H9 (cell line): ENCODE measurements at regions not wholly inside any gene's neighbourhood (a gene's known extent, or its start where the extent isn't known, plus 50 kb on each side); places are given as distances from the start of the nearest gene placed in this dataset.

ENCODE experiments used
- DNase-seq: peaks from one replicate; pipeline ENCODE4 v3.0.0-alpha.2; 2017
- H2AFZ ChIP-seq: one replicate; pipeline ENCODE4 v1.6.1; 2013; ENCODE audit warnings: mild to moderate bottlenecking, low read length, control low read depth, moderate library complexity
- H2AK5ac ChIP-seq: 2 replicates; pipeline ENCODE4 v1.6.1; 2013; ENCODE audit warnings: low read length, control low read depth, mixed read lengths; ENCODE audit not compliant: insufficient read length
- H2BK120ac ChIP-seq: one replicate; pipeline ENCODE4 v1.6.1; 2013; ENCODE audit warnings: low read depth, mild to moderate bottlenecking, low read length, control low read depth, inconsistent platforms; ENCODE audit not compliant: poor library complexity, severe bottlenecking
- H2BK12ac ChIP-seq: 2 replicates; pipeline ENCODE4 v1.6.1; 2013; ENCODE audit warnings: low read length, control low read depth, mixed read lengths, low read depth; ENCODE audit not compliant: insufficient read length
- H2BK15ac ChIP-seq: 2 replicates; pipeline ENCODE4 v1.6.1; 2013; ENCODE audit warnings: low read depth, low read length, control low read depth
- H2BK20ac ChIP-seq: one replicate; pipeline ENCODE4 v1.6.1; 2013; ENCODE audit warnings: low read depth, mild to moderate bottlenecking, low read length, control low read depth, inconsistent platforms; ENCODE audit not compliant: poor library complexity, severe bottlenecking
- H2BK5ac ChIP-seq: 2 replicates; pipeline ENCODE4 v1.6.1; 2013; ENCODE audit warnings: low read length, control low read depth, mixed read lengths; ENCODE audit not compliant: insufficient read length
- H3K14ac ChIP-seq: 2 replicates; pipeline ENCODE4 v1.6.1; 2013; ENCODE audit warnings: low read length, control low read depth; ENCODE audit not compliant: insufficient read depth
- H3K18ac ChIP-seq: 2 replicates; pipeline ENCODE4 v1.6.1; 2013; ENCODE audit warnings: low read depth, mild to moderate bottlenecking, mixed read lengths, low read length, control low read depth; ENCODE audit not compliant: insufficient read length
- H3K23ac ChIP-seq: 2 replicates; pipeline ENCODE4 v1.6.1; 2013; ENCODE audit warnings: low read length, control low read depth, mixed read lengths, low read depth; ENCODE audit not compliant: insufficient read length
- H3K23me2 ChIP-seq: 2 replicates; pipeline ENCODE4 v1.6.1; 2013; ENCODE audit warnings: low read depth, mild to moderate bottlenecking, mixed read lengths, low read length, control low read depth; ENCODE audit not compliant: insufficient read length, poor library complexity, severe bottlenecking
- H3K27ac ChIP-seq: 2 replicates; pipeline ENCODE4 v1.5.1; 2013; ENCODE audit warnings: low read length, control low read depth, mixed read lengths, low read depth; ENCODE audit not compliant: insufficient read length
- H3K27me3 ChIP-seq: 2 replicates; pipeline ENCODE4 v1.6.1; 2013; ENCODE audit warnings: low read length, control low read depth, inconsistent platforms; ENCODE audit not compliant: insufficient read depth
- H3K4ac ChIP-seq: 2 replicates; pipeline ENCODE4 v1.6.1; 2013; ENCODE audit warnings: low read depth, mild to moderate bottlenecking, control low read depth, inconsistent platforms, low read length, moderate library complexity
- H3K4me1 ChIP-seq: 2 replicates; pipeline ENCODE4 v1.6.1; 2013; ENCODE audit warnings: low read length, control low read depth, inconsistent platforms; ENCODE audit not compliant: insufficient read depth
- H3K4me2 ChIP-seq: 2 replicates; pipeline ENCODE4 v1.6.1; 2013; ENCODE audit warnings: low read length, control low read depth, mixed read lengths; ENCODE audit not compliant: insufficient read length, insufficient read depth
- H3K56ac ChIP-seq: 2 replicates; pipeline ENCODE4 v1.6.1; 2013; ENCODE audit warnings: low read depth, mild to moderate bottlenecking, mixed read lengths, low read length, control low read depth; ENCODE audit not compliant: insufficient read length
- H3K79me1 ChIP-seq: 2 replicates; pipeline ENCODE4 v1.6.1; 2013; ENCODE audit warnings: low read depth, mild to moderate bottlenecking, moderate library complexity, low read length, control low read depth, inconsistent platforms; ENCODE audit not compliant: insufficient read depth, poor library complexity, severe bottlenecking
- H3K79me2 ChIP-seq: 2 replicates; pipeline ENCODE4 v1.6.1; 2013; ENCODE audit warnings: low read length, control low read depth, inconsistent platforms; ENCODE audit not compliant: insufficient read depth
- H3K9ac ChIP-seq: 2 replicates; pipeline ENCODE4 v1.6.1; 2013; ENCODE audit warnings: low read length, control low read depth, mixed read lengths; ENCODE audit not compliant: insufficient read length; ENCODE audit errors: extremely low read depth
- H3K9me3 ChIP-seq: one replicate; pipeline ENCODE4 v1.6.1; 2013; ENCODE audit warnings: low read depth, low read length, inconsistent platforms; ENCODE audit not compliant: control insufficient read depth
- H3T11ph ChIP-seq: one replicate; pipeline ENCODE4 v1.6.1; 2013; ENCODE audit warnings: mild to moderate bottlenecking, low read length, control low read depth, inconsistent platforms
- H4K20me1 ChIP-seq: one replicate; pipeline ENCODE4 v1.6.1; 2013; ENCODE audit not compliant: control insufficient read depth, insufficient read length, insufficient read depth
- H4K5ac ChIP-seq: 2 replicates; pipeline ENCODE4 v1.6.1; 2013; ENCODE audit warnings: low read depth, mild to moderate bottlenecking, mixed read lengths, low read length, control low read depth; ENCODE audit not compliant: insufficient read length
- H4K8ac ChIP-seq: replicated peaks from 2 replicates; pipeline ENCODE4 v1.6.1; 2013; ENCODE audit warnings: low read length, control low read depth, mixed read lengths, low read depth; ENCODE audit not compliant: insufficient read length
- H4K91ac ChIP-seq: 2 replicates; pipeline ENCODE4 v1.6.1; 2013; ENCODE audit warnings: low read depth, mild to moderate bottlenecking, moderate library complexity, mixed read lengths, low read length, control low read depth; ENCODE audit not compliant: insufficient read length
- H3K27ac Mint-ChIP-seq, 3 experiments: 2 replicates in 2 of 3; 3 replicates in 1 of 3; pipeline ENCODE4 v1.8.0; 2020 to 2021; ENCODE audit warnings: mixed read lengths in 3 of 3, mild to moderate bottlenecking in 1 of 3, moderate library complexity in 1 of 3
- H3K27me3 Mint-ChIP-seq: 2 replicates; pipeline ENCODE4 v1.8.0; 2021; ENCODE audit warnings: low read depth, mild to moderate bottlenecking, moderate library complexity, mixed read lengths
- H3K36me3 Mint-ChIP-seq, 3 experiments: 2 replicates in 2 of 3; 3 replicates in 1 of 3; pipeline ENCODE4 v1.8.0; 2020 to 2021; ENCODE audit warnings: low read depth in 3 of 3, mixed read lengths in 3 of 3; ENCODE audit not compliant: insufficient read depth in 1 of 3
- H3K4me1 Mint-ChIP-seq, 2 experiments: 2 replicates each; pipeline ENCODE4 v1.8.0; 2020; ENCODE audit warnings: mixed read lengths in 2 of 2
- H3K4me3 Mint-ChIP-seq, 2 experiments: 2 replicates in 1 of 2; 3 replicates in 1 of 2; pipeline ENCODE4 v1.8.0; 2020 to 2021; ENCODE audit warnings: mild to moderate bottlenecking in 2 of 2, mixed read lengths in 2 of 2, moderate library complexity in 1 of 2
- H3K9me3 Mint-ChIP-seq, 2 experiments: 2 replicates in 1 of 2; 3 replicates in 1 of 2; pipeline ENCODE4 v1.8.0; 2020; ENCODE audit warnings: mild to moderate bottlenecking in 2 of 2, mixed read lengths in 2 of 2, moderate library complexity in 1 of 2
- CTCF ChIP-seq: fragments of 200-600 bp; sonication (generic); conservative IDR thresholded peaks from 3 replicates; pipeline ENCODE4 v1.8.0; 2021; ENCODE audit warnings: antibody characterized with exemption, mild to moderate bottlenecking
- WGBS: extraction: QIAGEN DNeasy Blood & Tissue Kit; methylation state at CpG from one replicate; pipeline ENCODE4 v1.1.7; 2013; ENCODE audit warnings: missing lambda C conversion rate, low lambda C conversion rate, mixed read lengths; ENCODE audit not compliant: insufficient read length; ENCODE audit errors: extremely low coverage; 5-methylcytosine and 5-hydroxymethylcytosine counted together

- Histone ChIP-seq H3K23ac (no peak overlapping the region), H3K4me2 (no peak overlapping the region), H4K91ac (no peak overlapping the region), H3K4ac (no peak overlapping the region), H2AFZ (no peak overlapping the region), H2BK15ac (no peak overlapping the region), H3T11ph (no peak overlapping the region), H2AK5ac (no peak overlapping the region), H4K8ac (no peak overlapping the region), H3K79me1 (no peaks in the 10 kb centered on the region), H4K20me1 (no peaks in the 10 kb centered on the region), H3K23me2 (no peaks in the 10 kb centered on the region), H3K9me3 (no peaks in the 10 kb centered on the region), H3K9ac (no peak overlapping the region), H3K18ac (no peak overlapping the region), H3K56ac (no peak overlapping the region), H3K79me2 (no peaks in the 10 kb centered on the region), H3K27ac (no peak overlapping the region), H3K14ac (no peak overlapping the region), H2BK5ac (no peak overlapping the region), H2BK20ac (no peak overlapping the region), H2BK120ac (no peak overlapping the region), H3K27me3 (no peaks in the 10 kb centered on the region), H4K5ac (no peak overlapping the region), H3K4me1 (no peaks in the 10 kb centered on the region), H2BK12ac (no peak overlapping the region)
- Mint-ChIP-seq H3K27ac (no peak overlapping the region), H3K36me3 (no peaks in the 10 kb centered on the region; a peak in 1 of 7 replicates), H3K9me3 (no peaks in the 10 kb centered on the region), H3K4me3 (no peak overlapping the region), H3K27me3 (no peaks in the 10 kb centered on the region; the same call in 1 of the 2 replicates), H3K4me1 (peaks cover 3 to 5% of the 10 kb centered on the region in 2 experiments; a peak in 3 of 4 replicates)
- WGBS: no CpG with 5 or more reads among the region's 3 CpGs
- no peak for DNase-seq
- TF ChIP-seq CTCF: no peak
Observed at GRCh38 chr13:104595511-104595910, 1529.3 kb upstream of the SLC10A2 start.
